Heart left ventricle (tissue), 13 donors: ENCODE measurements at regions not wholly inside any gene's neighbourhood (a gene's known extent, or its start where the extent isn't known, plus 50 kb on each side); places are given as distances from the start of the nearest gene placed in this dataset.

Source experiments
- POLR2A ChIP-seq, 2 donors: fragments of 450-650 bp; IDR thresholded peaks; one replicate each; pipeline ENCODE4 v1.6.1; 2017; ENCODE audit warnings: antibody characterized with exemption in 2 of 2, mild to moderate bottlenecking in 2 of 2, moderate library complexity in 2 of 2
- TF ChIP-seq, protein P1 (sequence below), 12 donors: fragments of 200-600 bp; sonication (generic) in 4 of 12; IDR thresholded peaks; one replicate each; pipeline versions ENCODE4 v1.5.0 to v1.8.0; 2018 to 2022; ENCODE audit warnings: antibody characterized with exemption in 12 of 12, mild to moderate bottlenecking in 5 of 12
- donor health status: ischemic (EF 13 %, LVEDD 7.1; RV severe dilation, severe dysfunction).
- donor health status: DM: no; HTN: yes; CAD: no.
- donor health status: DM: no; HTN: no; CAD: no.
- donor health status: ischemic (EF 25% LVEDD 6.9; RV normal size, moderate dysfunction).
- donor health status: ischemic (EF 25% LVEDD 5.7; RV mildly dilated, moderate dysfunction).
- donor health status: ischemic (EF 35%, LVEDD 5.7; RV mildly dilated, moderate dysfunction).
- donor health status: nonischemic (EF 11% LVEDD 7.7; RV severe dilation, severe dysfunction).
- donor health status: DM: yes; HTN: yes; CAD: no.
- donor health status: PGD.
- donor health status: ischemic (EF 29% LVEDD 5.4; RV normal size, mild dysfunction).
- donor health status: nonischemic (EF 23%, LVEDD 6.1; RV moderate dilation, normal function).

- TF ChIP-seq, protein P1, sequence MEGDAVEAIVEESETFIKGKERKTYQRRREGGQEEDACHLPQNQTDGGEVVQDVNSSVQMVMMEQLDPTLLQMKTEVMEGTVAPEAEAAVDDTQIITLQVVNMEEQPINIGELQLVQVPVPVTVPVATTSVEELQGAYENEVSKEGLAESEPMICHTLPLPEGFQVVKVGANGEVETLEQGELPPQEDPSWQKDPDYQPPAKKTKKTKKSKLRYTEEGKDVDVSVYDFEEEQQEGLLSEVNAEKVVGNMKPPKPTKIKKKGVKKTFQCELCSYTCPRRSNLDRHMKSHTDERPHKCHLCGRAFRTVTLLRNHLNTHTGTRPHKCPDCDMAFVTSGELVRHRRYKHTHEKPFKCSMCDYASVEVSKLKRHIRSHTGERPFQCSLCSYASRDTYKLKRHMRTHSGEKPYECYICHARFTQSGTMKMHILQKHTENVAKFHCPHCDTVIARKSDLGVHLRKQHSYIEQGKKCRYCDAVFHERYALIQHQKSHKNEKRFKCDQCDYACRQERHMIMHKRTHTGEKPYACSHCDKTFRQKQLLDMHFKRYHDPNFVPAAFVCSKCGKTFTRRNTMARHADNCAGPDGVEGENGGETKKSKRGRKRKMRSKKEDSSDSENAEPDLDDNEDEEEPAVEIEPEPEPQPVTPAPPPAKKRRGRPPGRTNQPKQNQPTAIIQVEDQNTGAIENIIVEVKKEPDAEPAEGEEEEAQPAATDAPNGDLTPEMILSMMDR (IDR thresholded peaks at IDR 0.05) = no peak
- no peak for TF ChIP-seq POLR2A (IDR thresholded peaks at IDR 0.05)
Measured at GRCh38 chr2:208830203-208830602, 423.6 kb downstream of the PTH2R start.
